SJCRH30 (cell line): ENCODE measurements at regions not wholly inside any gene's neighbourhood (a gene's known extent, or its start where the extent isn't known, plus 50 kb on each side); places are given as distances from the start of the nearest gene placed in this dataset.

Experiments
- DNase-seq, 2 experiments: peaks; one replicate each; pipeline ENCODE4 v3.0.0-alpha.2; 2015 to 2020
- H3K27ac ChIP-seq: fragments of 250-450 bp; sonication (Bioruptor Pico); 2 replicates; pipeline ENCODE4 v1.5.1; 2020; ENCODE audit warnings: mild to moderate bottlenecking, moderate library complexity
- H3K27me3 ChIP-seq: fragments of 250-450 bp; sonication (Bioruptor Pico); 2 replicates; pipeline ENCODE4 v1.5.1; 2020; ENCODE audit warnings: mild to moderate bottlenecking, moderate library complexity
- H3K36me3 ChIP-seq: fragments of 250-450 bp; sonication (Bioruptor Pico); 2 replicates; pipeline ENCODE4 v1.5.1; 2020; ENCODE audit warnings: mild to moderate bottlenecking, moderate library complexity
- H3K4me1 ChIP-seq: fragments of 250-450 bp; sonication (Bioruptor Pico); 2 replicates; pipeline ENCODE4 v1.5.1; 2020; ENCODE audit warnings: mild to moderate bottlenecking, moderate library complexity
- H3K4me3 ChIP-seq: fragments of 250-450 bp; sonication (Bioruptor Pico); 2 replicates; pipeline ENCODE4 v1.5.1; 2020; ENCODE audit warnings: mild to moderate bottlenecking, moderate library complexity
- H3K9me3 ChIP-seq: fragments of 250-450 bp; sonication (Bioruptor Pico); replicated peaks from 2 replicates; pipeline ENCODE4 v1.5.1; 2020; ENCODE audit warnings: mild to moderate bottlenecking, moderate library complexity

DNA sequence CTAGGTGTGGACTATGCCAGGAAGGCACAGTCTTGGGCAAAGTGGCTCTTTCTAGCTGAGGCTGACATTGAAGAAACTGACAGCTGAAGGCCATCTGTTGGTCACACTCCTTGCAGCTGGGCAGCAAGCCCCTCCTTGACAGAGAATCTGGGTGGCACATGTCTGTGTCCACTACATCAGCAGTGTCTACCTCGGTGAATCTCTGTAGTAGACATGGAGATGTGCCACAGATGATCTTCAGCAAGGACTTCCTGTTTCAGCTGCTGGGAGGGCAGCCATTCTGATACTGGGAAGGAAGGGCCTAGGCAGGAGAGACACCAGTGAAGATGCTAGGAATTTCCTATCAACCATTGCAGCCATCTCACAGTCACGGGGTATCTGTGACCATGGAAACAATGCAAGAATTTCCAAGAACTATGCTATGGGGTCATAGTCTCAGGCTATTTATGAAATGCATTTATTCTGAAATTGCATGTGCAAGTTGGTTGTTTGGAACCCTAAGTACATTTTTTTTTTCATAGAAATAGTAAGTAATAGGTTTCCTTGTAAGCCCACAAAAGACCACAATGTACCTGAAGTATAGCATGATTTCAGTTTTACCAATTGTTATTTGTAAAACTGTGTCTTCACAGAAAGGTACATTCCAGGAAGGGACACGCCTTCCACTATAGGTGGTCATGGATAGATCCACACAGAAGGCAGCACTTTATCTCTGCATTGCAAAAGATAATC, 63.8 kb upstream of the DARS1 start:
- peak; percentile 77 to 85 for DNase-seq
- Histone ChIP-seq H3K4me3 (no peak overlapping the region), H3K9me3 (no peaks in the 10 kb centered on the region; the same call in 1 of the 2 replicates), H3K27ac (peak overlapping the region; percentile 59), H3K27me3 (no peaks in the 10 kb centered on the region), H3K4me1 (peaks cover 74% of the 10 kb centered on the region), H3K36me3 (no peaks in the 10 kb centered on the region)

DNA sequence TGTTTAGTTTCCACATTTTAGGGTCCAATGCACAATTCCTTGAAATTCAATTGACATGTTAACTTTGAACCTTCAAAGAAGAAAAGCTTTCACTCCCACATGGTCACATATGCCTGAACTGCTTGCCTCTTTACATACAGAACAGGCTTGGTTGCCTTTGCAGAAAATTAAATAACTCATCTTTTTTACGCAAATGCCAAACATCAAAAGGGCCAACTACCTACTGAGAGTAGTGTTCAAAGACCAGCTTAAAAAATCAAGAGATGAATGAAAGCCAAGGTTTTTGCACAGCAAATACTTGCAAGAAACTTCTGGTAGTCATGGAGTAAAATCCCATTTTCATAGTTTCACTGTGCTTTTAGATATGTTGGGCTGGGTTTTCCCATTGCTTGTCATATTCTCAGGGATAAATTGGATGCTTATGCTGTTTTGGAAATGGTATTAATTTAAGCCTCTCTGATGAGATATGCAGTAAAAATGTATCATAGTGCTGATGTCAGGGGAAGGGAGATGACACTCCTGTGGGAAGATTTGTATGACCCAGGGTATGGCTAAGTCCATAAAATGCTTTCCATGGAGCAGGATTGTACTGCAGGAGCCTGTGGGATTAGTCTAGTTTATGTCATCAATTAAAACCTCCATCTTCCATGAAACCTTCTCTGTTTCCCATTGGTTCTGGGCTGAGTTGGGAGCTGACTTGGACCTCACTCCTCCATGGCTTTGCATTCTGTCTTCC, 60.6 kb upstream of the DARS1 start:
- no peaks in the 10 kb centered on the region for H3K9me3 ChIP-seq
- DNase-seq = peak; percentile 85 to 96
- H3K27me3 ChIP-seq = no peaks in the 10 kb centered on the region
- peaks cover 51% of the 10 kb centered on the region for H3K4me1 ChIP-seq
- H3K36me3 ChIP-seq = no peaks in the 10 kb centered on the region
- no peak overlapping the region for H3K4me3 ChIP-seq
- H3K27ac ChIP-seq = peak overlapping the region; percentile 78

DNA sequence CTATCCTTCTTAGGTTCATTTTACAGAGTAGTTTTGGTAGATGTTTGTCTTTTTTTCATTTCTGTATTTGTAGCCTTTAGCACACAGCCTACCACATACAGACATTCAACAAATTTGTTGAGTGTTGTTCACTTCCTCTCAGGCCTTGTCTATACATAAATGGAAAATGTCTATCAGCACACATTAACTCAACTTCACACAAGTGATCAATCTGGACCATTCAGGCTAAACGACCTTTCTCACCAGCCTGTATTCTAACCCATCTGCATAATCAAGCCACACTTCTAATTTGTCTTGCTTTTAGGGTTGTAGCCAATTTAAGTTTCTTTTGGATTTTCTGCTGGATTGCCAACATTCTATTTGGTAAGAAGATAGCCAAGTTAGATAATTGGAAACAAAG, 59.9 kb upstream of the DARS1 start:
- Histone ChIP-seq H3K27ac (peak overlapping the region; percentile 78), H3K4me3 (no peak overlapping the region), H3K27me3 (no peaks in the 10 kb centered on the region), H3K9me3 (no peaks in the 10 kb centered on the region), H3K4me1 (peaks cover 50% of the 10 kb centered on the region), H3K36me3 (no peaks in the 10 kb centered on the region)
- no peak for DNase-seq
